ENCODE measurements at regions not wholly inside any gene's neighbourhood (a gene's known extent, or its start where the extent isn't known, plus 50 kb on each side); places are given as distances from the start of the nearest gene placed in this dataset.

- no peaks in the 10 kb centered on the region for H3K27me3 ChIP-seq (ENCODE audit: control insufficient read depth, insufficient read depth, low read length)
- DNase-seq (ENCODE audit: low read depth) = peak; percentile 58
- no peaks in the 10 kb centered on the region for H3K36me3 ChIP-seq (ENCODE audit: control insufficient read depth, insufficient read depth, low read length)
- no peak overlapping the region for H3K4me3 ChIP-seq (ENCODE audit: low read depth, low read length)
- TF ChIP-seq CTCF (IDR thresholded peaks at IDR 0.05; ENCODE audit: insufficient read depth, low read length, poor library complexity, severe bottlenecking) = no peak
Measured at GRCh38 chr4:176443117-176443516, 123.4 kb downstream of the SPCS3 start.

- no peak overlapping the region for H3K4me3 ChIP-seq (ENCODE audit: low read depth, low read length)
- DNase-seq (ENCODE audit: low read depth) = no peak
- no peaks in the 10 kb centered on the region for H3K27me3 ChIP-seq (ENCODE audit: control insufficient read depth, insufficient read depth, low read length)
Measured at GRCh38 chr4:176443646-176444409, 124.1 kb downstream of the SPCS3 start.

GRCh38 chr4:176444741-176445140, 125.0 kb downstream of the SPCS3 start:
- TF ChIP-seq CTCF (IDR thresholded peaks at IDR 0.05; ENCODE audit: insufficient read depth, low read length, poor library complexity, severe bottlenecking) = no peak
- no peak overlapping the region for H3K4me3 ChIP-seq (ENCODE audit: low read depth, low read length)
- H3K27me3 ChIP-seq (ENCODE audit: control insufficient read depth, insufficient read depth, low read length) = no peaks in the 10 kb centered on the region
- no peak for DNase-seq (ENCODE audit: low read depth)
- no peaks in the 10 kb centered on the region for H3K36me3 ChIP-seq (ENCODE audit: control insufficient read depth, insufficient read depth, low read length)

More at GRCh38 chr4:176443646-176444409, 124.1 kb downstream of the SPCS3 start:
- no peaks in the 10 kb centered on the region for H3K36me3 ChIP-seq (ENCODE audit: control insufficient read depth, insufficient read depth, low read length)
- no peak for TF ChIP-seq CTCF (IDR thresholded peaks at IDR 0.05; ENCODE audit: insufficient read depth, low read length, poor library complexity, severe bottlenecking)

- H3K36me3 ChIP-seq (ENCODE audit: control insufficient read depth, insufficient read depth, low read length) = no peaks in the 10 kb centered on the region
- TF ChIP-seq CTCF (IDR thresholded peaks at IDR 0.05; ENCODE audit: insufficient read depth, low read length, poor library complexity, severe bottlenecking) = no peak
- H3K4me3 ChIP-seq (ENCODE audit: low read depth, low read length) = no peak overlapping the region
- no peaks in the 10 kb centered on the region for H3K27me3 ChIP-seq (ENCODE audit: control insufficient read depth, insufficient read depth, low read length)
- DNase-seq (ENCODE audit: low read depth) = no peak
Measured at GRCh38 chr4:176448761-176449160, 129.0 kb downstream of the SPCS3 start.

- Histone ChIP-seq H3K27me3 (ENCODE audit: control insufficient read depth, insufficient read depth, low read length) (no peaks in the 10 kb centered on the region), H3K4me3 (ENCODE audit: low read depth, low read length) (no peak overlapping the region), H3K36me3 (ENCODE audit: control insufficient read depth, insufficient read depth, low read length) (no peaks in the 10 kb centered on the region)
- DNase-seq (ENCODE audit: low read depth) = no peak
- TF ChIP-seq CTCF (IDR thresholded peaks at IDR 0.05; ENCODE audit: insufficient read depth, low read length, poor library complexity, severe bottlenecking) = no peak
Measured at GRCh38 chr4:176451443-176451842, 131.7 kb downstream of the SPCS3 start.

- Histone ChIP-seq H3K4me3 (ENCODE audit: low read depth, low read length) (no peak overlapping the region), H3K27me3 (ENCODE audit: control insufficient read depth, insufficient read depth, low read length) (no peaks in the 10 kb centered on the region), H3K36me3 (ENCODE audit: control insufficient read depth, insufficient read depth, low read length) (no peaks in the 10 kb centered on the region)
- TF ChIP-seq CTCF (IDR thresholded peaks at IDR 0.05; ENCODE audit: insufficient read depth, low read length, poor library complexity, severe bottlenecking) = no peak
- no peak for DNase-seq (ENCODE audit: low read depth)
Measured at GRCh38 chr4:176453079-176453478, 133.3 kb downstream of the SPCS3 start.

All from kidney epithelial cell (primary cell).